Fibroblast of lung (primary cell): ENCODE measurements at regions not wholly inside any gene's neighbourhood (a gene's known extent, or its start where the extent isn't known, plus 50 kb on each side); places are given as distances from the start of the nearest gene placed in this dataset.

ENCODE experiments used
- DNase-seq, 2 donors: peaks; one replicate each; pipeline versions ENCODE4 v3.0.0 to v3.0.0-alpha.2; 2010; ENCODE audit warnings: low read depth in 2 of 2
- H2AFZ ChIP-seq: 2 replicates; pipeline ENCODE4 v1.5.1; 2012; ENCODE audit warnings: low read length, control low read depth, inconsistent platforms
- H3K27ac ChIP-seq: 2 replicates; pipeline ENCODE4 v1.5.1; 2011; ENCODE audit warnings: low read length, control low read depth; ENCODE audit not compliant: insufficient read depth
- H3K27me3 ChIP-seq: 2 replicates; pipeline ENCODE4 v1.5.1; 2011; ENCODE audit warnings: mild to moderate bottlenecking, low read length; ENCODE audit not compliant: control insufficient read depth, insufficient read depth
- H3K36me3 ChIP-seq: 2 replicates; pipeline ENCODE4 v1.5.1; 2011; ENCODE audit warnings: low read length; ENCODE audit not compliant: control insufficient read depth, insufficient read depth
- H3K4me1 ChIP-seq: 2 replicates; pipeline ENCODE4 v1.5.1; 2011; ENCODE audit warnings: low read length; ENCODE audit not compliant: control insufficient read depth, insufficient read depth; ENCODE audit errors: extremely low read depth
- H3K4me2 ChIP-seq: 2 replicates; pipeline ENCODE4 v1.5.1; 2011; ENCODE audit warnings: low read length, control low read depth; ENCODE audit not compliant: insufficient read depth; ENCODE audit errors: extremely low read depth
- H3K4me3 ChIP-seq, 4 experiments: fragments of 200-600 bp in 1 of 4; sonication (generic) in 1 of 4; replicated peaks in 1 of 4; 2 replicates each; pipeline ENCODE4 v1.5.1; 2011 to 2016; ENCODE audit warnings: low read length in 4 of 4, low read depth in 3 of 4, mild to moderate bottlenecking in 3 of 4, control low read depth in 2 of 4, inconsistent platforms in 1 of 4, mixed read lengths in 1 of 4; ENCODE audit not compliant: insufficient read depth in 1 of 4; ENCODE audit errors: control extremely low read depth in 1 of 4
- H3K79me2 ChIP-seq: 2 replicates; pipeline ENCODE4 v1.5.1; 2012; ENCODE audit warnings: mild to moderate bottlenecking, low read length, inconsistent platforms; ENCODE audit not compliant: control insufficient read depth, insufficient read depth
- H3K9ac ChIP-seq: 2 replicates; pipeline ENCODE4 v1.5.1; 2011; ENCODE audit warnings: mild to moderate bottlenecking, low read length, control low read depth; ENCODE audit not compliant: insufficient read depth
- H3K9me3 ChIP-seq: 2 replicates; pipeline ENCODE4 v1.5.1; 2012; ENCODE audit warnings: low read depth, low read length; ENCODE audit not compliant: control insufficient read depth, insufficient read depth
- H4K20me1 ChIP-seq: 2 replicates; pipeline ENCODE4 v1.5.1; 2011; ENCODE audit warnings: low read length; ENCODE audit not compliant: control insufficient read depth, insufficient read depth; ENCODE audit errors: extremely low read depth
- EZH2 ChIP-seq: IDR thresholded peaks from 2 replicates; pipeline ENCODE4 v1.5.1; 2012; ENCODE audit warnings: low read length, control low read depth, mild to moderate bottlenecking; ENCODE audit errors: missing control alignments
- TF ChIP-seq, protein P1 (sequence below), 2 donors: IDR thresholded peaks in 1 of 2; conservative IDR thresholded peaks in 1 of 2; 1 replicate in 1 of 2; 2 replicates in 1 of 2; pipeline ENCODE4 v1.5.1; 2011 to 2012; ENCODE audit warnings: low read length in 2 of 2, control low read depth in 1 of 2, inconsistent platforms in 1 of 2, low read depth in 1 of 2, mild to moderate bottlenecking in 1 of 2

DNA sequence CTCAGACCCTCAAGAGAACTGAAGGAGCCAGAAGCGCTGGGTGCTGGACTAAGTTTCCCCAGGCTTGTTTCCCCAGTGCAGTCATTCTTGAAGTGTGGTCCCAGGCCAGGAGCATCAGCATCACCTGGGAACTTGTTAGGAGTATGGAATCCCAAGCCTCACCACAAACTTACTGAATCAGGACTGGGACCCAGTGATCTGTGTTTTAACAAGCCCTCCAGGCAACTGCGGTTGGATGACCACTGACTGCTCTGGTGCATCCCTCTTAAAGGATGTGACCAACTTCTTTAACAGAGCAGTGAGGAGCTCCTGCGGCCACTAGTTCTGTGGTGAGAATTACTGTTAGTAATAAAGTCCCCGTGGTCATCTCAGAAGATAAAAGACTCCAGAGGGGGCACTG, 62.4 kb upstream of the DAZL start:
- Histone ChIP-seq H3K79me2 (no peaks in the 10 kb centered on the region), H3K9ac (no peak overlapping the region)
- DNase-seq, result no peak

DNA sequence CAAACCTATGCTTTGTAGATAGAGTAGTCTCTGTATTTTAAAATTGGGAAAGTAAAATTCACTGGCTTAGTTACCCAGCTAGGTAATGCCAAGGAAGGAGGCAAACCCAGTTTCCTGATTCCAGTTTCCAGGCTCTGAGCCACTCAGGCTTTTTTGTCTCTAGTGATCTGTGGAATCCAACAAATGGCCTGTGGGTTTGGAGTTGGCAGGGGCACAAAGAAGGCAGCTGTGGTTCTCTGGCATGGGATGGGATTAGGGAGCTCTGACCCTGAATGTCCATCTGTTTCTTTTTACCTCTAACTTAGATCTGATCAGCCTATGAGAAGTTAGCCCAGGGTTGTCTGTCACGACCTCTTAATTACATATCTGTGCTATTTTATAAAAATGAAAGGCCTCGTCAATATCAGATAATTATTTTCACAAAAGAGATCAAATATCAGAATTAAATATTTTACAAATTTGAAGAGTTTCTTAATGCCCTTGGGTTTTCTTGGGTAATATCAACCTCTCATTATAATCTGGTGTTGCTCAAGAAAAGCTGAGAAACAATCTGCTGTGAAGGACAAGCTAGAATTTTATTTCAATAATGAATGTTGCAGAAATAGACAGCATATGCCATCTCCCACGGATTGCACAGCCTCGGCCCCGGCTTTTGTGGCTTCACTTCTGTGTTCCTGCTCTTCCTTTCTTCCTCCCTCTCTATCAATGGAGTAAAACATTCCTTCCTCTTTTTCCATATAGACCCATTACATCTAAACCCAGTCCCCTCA, 63.7 kb upstream of the DAZL start:
- Histone ChIP-seq H3K4me3 (no peak overlapping the region), H2AFZ (no peak overlapping the region), H3K9ac (no peak overlapping the region), H3K79me2 (no peaks in the 10 kb centered on the region), H3K4me2 (no peak overlapping the region), H3K36me3 (no peaks in the 10 kb centered on the region), H3K27me3 (peaks cover 2% of the 10 kb centered on the region), H4K20me1 (no peaks in the 10 kb centered on the region), H3K4me1 (no peaks in the 10 kb centered on the region), H3K9me3 (no peaks in the 10 kb centered on the region), H3K27ac (no peak overlapping the region)
- no peak for DNase-seq
- TF ChIP-seq EZH2, result no peak
- TF ChIP-seq, protein P1, sequence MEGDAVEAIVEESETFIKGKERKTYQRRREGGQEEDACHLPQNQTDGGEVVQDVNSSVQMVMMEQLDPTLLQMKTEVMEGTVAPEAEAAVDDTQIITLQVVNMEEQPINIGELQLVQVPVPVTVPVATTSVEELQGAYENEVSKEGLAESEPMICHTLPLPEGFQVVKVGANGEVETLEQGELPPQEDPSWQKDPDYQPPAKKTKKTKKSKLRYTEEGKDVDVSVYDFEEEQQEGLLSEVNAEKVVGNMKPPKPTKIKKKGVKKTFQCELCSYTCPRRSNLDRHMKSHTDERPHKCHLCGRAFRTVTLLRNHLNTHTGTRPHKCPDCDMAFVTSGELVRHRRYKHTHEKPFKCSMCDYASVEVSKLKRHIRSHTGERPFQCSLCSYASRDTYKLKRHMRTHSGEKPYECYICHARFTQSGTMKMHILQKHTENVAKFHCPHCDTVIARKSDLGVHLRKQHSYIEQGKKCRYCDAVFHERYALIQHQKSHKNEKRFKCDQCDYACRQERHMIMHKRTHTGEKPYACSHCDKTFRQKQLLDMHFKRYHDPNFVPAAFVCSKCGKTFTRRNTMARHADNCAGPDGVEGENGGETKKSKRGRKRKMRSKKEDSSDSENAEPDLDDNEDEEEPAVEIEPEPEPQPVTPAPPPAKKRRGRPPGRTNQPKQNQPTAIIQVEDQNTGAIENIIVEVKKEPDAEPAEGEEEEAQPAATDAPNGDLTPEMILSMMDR (conservative IDR thresholded peaks at IDR 0.05 in 1 of 2, IDR thresholded peaks at IDR 0.05 in 1 of 2; ENCODE audit: low read depth in 1 of 2, low read length in 2 of 2), result no peak

More for the DNA sequence above, 62.4 kb upstream of the DAZL start:
- Histone ChIP-seq H2AFZ (no peak overlapping the region), H3K4me2 (no peak overlapping the region), H3K4me1 (no peaks in the 10 kb centered on the region), H3K4me3 (no peak overlapping the region), H3K27ac (no peak overlapping the region), H3K27me3 (peaks cover 2% of the 10 kb centered on the region), H3K9me3 (no peaks in the 10 kb centered on the region), H4K20me1 (no peaks in the 10 kb centered on the region), H3K36me3 (no peaks in the 10 kb centered on the region)
- TF ChIP-seq EZH2, result no peak
- TF ChIP-seq, protein P1 (conservative IDR thresholded peaks at IDR 0.05 in 1 of 2, IDR thresholded peaks at IDR 0.05 in 1 of 2; ENCODE audit: low read depth in 1 of 2, low read length in 2 of 2), result no peak

DNA sequence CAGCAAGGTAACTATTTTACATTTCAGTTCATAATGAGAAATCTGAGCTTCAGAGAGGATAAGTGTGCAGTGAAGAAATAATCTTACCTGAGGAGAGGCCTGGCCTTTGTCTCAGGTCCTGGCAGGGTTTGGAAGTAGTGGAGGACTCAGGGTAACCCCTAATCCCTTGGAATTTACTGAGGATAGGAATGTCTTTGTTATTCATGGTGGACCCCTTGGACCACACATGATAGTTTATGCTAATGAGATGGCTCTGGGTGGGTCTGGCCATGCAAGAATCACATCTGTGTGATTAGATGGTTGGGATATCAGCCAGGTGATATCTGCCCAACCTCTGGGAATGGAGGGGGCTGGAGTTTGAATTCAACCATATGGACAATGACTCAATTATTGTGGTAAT, 65.0 kb upstream of the DAZL start:
- Histone ChIP-seq H3K9me3 (no peaks in the 10 kb centered on the region), H3K27me3 (peaks cover 2% of the 10 kb centered on the region), H3K36me3 (no peaks in the 10 kb centered on the region), H3K79me2 (no peaks in the 10 kb centered on the region), H2AFZ (no peak overlapping the region), H4K20me1 (no peaks in the 10 kb centered on the region), H3K4me2 (no peak overlapping the region), H3K4me3 (no peak overlapping the region), H3K9ac (no peak overlapping the region), H3K27ac (no peak overlapping the region), H3K4me1 (no peaks in the 10 kb centered on the region)
- TF ChIP-seq, protein P1 (conservative IDR thresholded peaks at IDR 0.05 in 1 of 2, IDR thresholded peaks at IDR 0.05 in 1 of 2; ENCODE audit: low read depth in 1 of 2, low read length in 2 of 2), result no peak
- no peak for TF ChIP-seq EZH2
- DNase-seq, result no peak
